Kidney capillary endothelial cell (primary cell): ENCODE measurements at regions not wholly inside any gene's neighbourhood (a gene's known extent, or its start where the extent isn't known, plus 50 kb on each side); places are given as distances from the start of the nearest gene placed in this dataset.
A peak's percentile ranks its signal among the peaks of the same experiment; 100 is the strongest.

Experiments used
- DNase-seq: peaks from one replicate; pipeline ENCODE4 v3.0.0-alpha.2; 2018; ENCODE audit warnings: low spot score

- DNase-seq, result no peak
Observed at GRCh38 chr1:239795304-239795703, 296.4 kb upstream of the FMN2 start.

- DNase-seq, result no peak
Observed at GRCh38 chr1:239799617-239800016, 292.1 kb upstream of the FMN2 start.

DNA sequence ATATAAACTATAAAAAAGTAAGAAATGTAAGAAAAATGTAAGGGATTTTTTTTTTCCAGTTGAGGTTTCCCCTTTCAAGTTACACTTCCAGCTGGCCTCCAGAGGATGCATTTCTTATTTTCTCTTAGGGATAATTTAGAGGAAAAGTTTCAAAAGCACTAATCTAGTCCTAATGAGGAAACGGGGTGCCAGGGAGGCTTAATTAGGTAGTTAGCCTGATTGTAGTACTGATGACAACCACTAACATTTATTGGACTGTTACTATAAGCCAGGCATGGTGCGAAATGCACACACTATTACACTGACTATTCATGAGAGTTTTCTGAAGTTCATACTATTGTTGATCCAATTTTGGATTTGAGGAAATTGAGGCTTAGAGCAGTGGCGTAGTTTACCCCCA is 290.8 kb upstream of the FMN2 start:
- no peak for DNase-seq

DNA sequence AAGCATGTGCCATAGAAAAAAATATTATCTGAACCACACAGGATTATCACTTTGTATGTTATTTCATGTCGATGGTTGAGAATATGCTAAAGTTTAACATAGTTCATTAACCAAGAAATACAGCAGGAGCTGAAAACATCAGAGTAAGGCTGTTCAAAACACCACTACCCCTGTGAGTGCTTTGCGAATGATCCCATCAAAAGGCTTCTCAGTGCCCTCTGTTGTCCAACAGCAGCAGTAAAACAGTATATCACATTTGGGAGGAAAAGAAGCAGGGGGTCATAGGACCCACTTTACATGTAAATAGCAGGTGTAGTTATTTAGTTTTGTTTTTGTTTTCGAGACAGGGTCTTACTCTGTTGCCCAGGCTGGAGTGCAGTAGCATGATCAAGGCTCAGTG is 289.4 kb upstream of the FMN2 start:
- DNase-seq, result no peak

DNA sequence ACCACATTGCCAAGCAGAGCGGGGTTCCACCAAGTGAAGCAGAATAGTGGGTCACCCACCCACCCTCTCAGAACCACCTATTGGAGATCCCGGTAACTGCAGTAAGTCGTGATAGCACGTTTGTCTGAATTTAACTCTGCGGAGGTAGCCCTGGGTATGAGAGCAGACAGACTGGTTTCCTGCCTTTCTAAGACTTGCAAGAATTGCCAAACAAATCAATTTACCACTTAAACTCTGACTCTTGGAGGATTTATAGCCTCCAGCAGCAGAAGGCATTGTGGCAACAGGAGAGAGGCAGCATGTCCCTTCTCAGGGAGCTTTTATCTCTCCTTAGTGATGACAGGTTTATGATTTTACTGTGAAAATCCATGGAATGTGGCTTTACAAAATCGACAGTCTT is 287.9 kb upstream of the FMN2 start:
- DNase-seq, result no peak

DNA sequence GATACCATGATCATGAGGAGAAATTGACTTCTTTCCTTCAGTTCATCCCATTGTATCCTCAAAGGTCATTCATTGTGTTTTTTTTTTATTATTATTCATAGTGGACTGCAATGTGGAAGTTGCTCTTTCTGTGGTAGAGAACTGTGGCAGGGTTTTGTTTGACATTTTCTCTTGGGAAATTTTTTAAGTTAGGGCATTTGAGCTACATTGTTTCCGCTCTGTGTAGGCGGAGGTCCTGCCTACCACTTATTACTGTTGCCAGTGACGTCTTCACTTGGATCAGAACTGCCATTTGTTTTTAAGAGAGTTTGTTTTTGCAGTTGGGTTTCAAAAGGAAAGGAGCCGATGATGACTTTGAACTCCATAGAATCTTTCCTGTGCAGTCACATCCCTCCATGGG is 287.4 kb upstream of the FMN2 start:
- DNase-seq, result no peak

- no peak for DNase-seq
Observed at GRCh38 chr1:239805042-239805441, 286.6 kb upstream of the FMN2 start.

GRCh38 chr1:239805851-239806772 is 285.6 kb upstream of the FMN2 start:
- no peak for DNase-seq

DNA sequence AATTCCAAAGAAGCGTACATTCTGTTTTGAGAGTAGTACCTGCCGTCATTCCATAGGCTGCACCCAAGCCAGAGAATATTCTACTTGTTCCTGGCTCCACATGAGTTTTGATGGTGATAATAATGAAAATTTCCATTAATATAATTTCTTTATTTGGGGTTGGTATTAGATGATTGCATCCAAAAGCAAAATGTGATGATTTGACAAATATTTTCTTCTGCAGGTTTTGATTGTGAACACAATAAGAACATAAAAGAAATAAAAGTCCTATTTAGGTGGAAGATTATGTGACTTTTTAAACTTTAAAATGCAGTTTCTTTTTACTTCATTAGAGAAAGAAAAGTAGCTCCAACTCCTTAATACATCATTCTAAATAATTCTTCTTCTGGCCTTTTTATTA is 284.8 kb upstream of the FMN2 start:
- DNase-seq, result no peak

DNA sequence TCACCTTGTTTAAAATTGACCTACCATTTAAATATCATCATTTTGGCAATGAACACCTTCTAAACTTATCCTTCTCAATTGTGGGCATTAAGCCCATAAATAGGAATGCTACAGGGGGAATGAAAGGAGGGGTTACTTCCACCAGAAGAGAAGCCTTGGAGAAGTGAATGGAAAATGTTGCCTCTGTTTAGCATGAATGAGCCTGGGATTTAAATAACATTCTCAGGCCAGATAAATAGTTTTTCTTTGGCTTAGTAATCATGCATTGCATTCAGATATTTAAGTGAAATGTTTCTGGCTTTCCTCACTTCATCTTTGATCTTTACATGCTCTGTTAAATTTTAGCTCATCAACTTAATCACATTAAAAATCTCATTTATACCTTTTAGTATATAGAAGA is 284.3 kb upstream of the FMN2 start:
- no peak for DNase-seq

DNA sequence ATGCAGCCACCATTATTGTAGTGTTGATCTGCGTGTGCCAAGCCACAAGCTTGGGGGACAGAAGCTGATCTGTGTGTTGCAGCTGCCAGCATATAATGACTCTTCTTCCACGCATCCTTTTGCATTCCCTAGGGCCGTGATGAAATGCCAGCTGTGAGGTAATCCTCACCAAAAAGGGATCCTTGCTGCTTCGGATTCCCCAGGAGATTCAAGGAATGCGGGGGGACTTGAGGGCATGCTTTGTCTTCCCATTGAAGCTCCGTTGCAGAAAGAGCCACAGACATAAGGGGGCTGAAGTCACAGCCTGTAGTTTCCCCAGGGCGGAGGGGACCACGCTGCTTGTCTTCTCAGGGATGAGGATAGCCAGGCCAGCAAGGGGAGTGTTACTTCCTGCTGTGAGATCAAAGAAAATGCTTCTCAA is 281.6 kb upstream of the FMN2 start:
- no peak for DNase-seq

GRCh38 chr1:239811211-239811885 is 280.3 kb upstream of the FMN2 start:
- DNase-seq, result peak; percentile 23

- no peak for DNase-seq
Observed at GRCh38 chr1:239812580-239812979, 279.1 kb upstream of the FMN2 start.

DNA sequence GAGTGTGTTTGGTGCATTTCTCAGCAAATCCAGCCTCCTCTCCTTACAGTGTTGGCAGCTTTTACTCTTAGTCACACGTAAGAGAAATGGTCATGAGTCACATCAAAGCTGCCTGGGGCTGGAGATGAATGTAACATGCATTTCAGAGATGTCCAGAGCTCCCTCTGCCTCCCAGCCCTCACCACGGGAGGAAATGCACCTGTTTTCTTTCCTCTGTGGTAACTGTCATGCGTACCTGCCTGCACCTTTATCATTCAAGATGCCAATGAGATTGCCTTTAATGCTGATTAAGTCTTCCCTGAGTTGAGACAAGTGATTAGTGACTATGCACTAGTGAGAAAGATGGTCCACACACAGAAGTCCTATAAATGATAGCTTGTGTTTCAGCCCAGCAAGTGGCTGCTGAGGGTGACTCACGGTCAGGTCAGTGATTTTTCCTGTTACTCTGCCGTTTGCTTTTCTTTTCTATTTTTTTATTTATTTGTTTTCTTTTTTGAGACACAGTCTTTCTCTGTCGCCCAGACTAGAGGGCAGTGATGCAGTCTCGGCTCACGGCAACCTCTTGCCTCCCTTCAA is 277.3 kb upstream of the FMN2 start:
- peak; percentile 80 for DNase-seq

GRCh38 chr1:239815074-239815473 is 276.6 kb upstream of the FMN2 start:
- DNase-seq, result no peak

- DNase-seq, result peak; percentile 42
Observed at GRCh38 chr1:239816081-239816782, 275.5 kb upstream of the FMN2 start.

GRCh38 chr1:239817276-239817675 is 274.4 kb upstream of the FMN2 start:
- DNase-seq, result no peak

DNA sequence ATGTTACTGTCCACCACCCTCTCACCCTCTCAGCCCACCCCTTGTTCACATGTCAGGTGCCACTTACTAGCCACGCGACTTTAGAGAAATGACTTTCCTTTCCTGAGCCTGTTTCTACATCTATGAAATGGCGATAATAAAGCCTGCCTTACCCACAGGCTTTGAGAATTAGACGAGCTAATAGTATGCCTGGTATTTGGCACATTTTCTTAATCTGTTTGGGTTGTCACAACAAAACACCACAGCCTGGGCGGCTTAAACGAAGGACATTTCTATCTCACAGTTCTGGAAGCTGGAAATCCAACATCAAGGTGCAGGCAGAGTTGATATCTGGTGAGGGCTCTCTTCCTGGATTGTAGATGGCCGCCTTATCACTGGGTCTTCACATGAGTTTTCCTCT is 273.9 kb upstream of the FMN2 start:
- no peak for DNase-seq

DNA sequence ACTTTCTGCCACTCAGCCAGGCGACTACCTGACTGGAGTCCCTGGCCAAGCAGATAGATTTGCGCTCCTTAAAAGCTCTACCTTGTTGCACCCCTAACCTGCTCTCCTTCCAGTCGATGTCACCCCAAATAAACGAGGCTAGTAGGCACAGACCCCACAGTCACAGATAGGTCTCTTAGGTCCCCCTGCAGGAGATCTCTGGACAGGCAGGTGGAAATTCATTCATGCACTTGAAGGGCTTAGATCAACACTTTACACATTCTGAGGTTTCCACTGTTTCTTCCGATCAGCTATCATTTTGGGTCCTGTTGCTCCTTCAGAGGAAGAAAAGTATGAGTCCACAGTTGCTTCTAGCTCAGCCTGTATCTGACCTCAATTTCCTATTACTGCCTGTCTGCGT is 272.6 kb upstream of the FMN2 start:
- DNase-seq, result no peak

DNA sequence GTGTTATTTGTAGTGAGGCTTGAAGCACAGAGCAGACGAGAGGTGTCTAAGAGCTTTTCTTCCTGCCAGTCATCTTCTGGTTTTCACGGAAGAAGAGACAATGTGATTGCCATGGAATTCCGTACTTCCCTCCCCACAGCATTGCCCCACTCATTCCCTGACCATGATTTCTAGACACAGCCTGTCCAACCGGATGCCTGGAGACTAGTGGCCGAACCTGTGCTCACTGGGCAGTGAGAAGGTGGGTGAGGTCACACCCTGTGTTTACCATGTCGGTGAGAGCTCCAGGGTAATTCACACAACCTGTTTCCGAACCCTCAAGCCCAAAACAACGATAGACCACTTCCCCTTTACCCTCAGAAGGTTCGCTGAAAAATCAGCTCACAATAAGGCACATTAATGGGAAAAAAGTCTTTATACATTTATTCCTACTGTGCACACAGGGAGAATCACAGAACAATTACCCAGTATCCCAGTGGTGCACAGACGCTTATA is 271.9 kb upstream of the FMN2 start:
- no peak for DNase-seq

GRCh38 chr1:239823852-239824251 is 267.8 kb upstream of the FMN2 start:
- DNase-seq, result no peak

GRCh38 chr1:239826211-239826610 is 265.5 kb upstream of the FMN2 start:
- peak; percentile 26 for DNase-seq
